ENCODE measurements at regions not wholly inside any gene's neighbourhood (a gene's known extent, or its start where the extent isn't known, plus 50 kb on each side); places are given as distances from the start of the nearest gene placed in this dataset.
"Not testable (repeated sequence)": the region's sequence is repeated elsewhere in the genome, so short reads cannot be mapped to it uniquely, and the experiment has no call there.

GRCh38 chr2:8440029-8440778 lies 241.7 kb upstream of the ID2 start:
- Mint-ChIP-seq H3K36me3 (no peaks in the 10 kb centered on the region), H3K27ac (no peak overlapping the region), H3K4me1 (ENCODE audit: unreplicated experiment) (peaks cover 5% of the 10 kb centered on the region), H3K4me3 (no peak overlapping the region), H3K9me3 (no peaks in the 10 kb centered on the region), H3K27me3 (no peaks in the 10 kb centered on the region)
- no peak for TF ChIP-seq CTCF (conservative IDR thresholded peaks at IDR 0.05)
- peak; percentile 48 for DNase-seq (ENCODE audit: extremely low spot score, unreplicated experiment)

GRCh38 chr2:8441371-8441770 lies 240.5 kb upstream of the ID2 start:
- TF ChIP-seq CTCF (conservative IDR thresholded peaks at IDR 0.05) = no peak
- H3K4me3 Mint-ChIP-seq = no peak overlapping the region
- H3K4me1 Mint-ChIP-seq (ENCODE audit: unreplicated experiment) = peaks cover 11% of the 10 kb centered on the region
- no peaks in the 10 kb centered on the region for H3K27me3 Mint-ChIP-seq
- no peak overlapping the region for H3K27ac Mint-ChIP-seq
- no peaks in the 10 kb centered on the region for H3K36me3 Mint-ChIP-seq
- DNase-seq (ENCODE audit: extremely low spot score, unreplicated experiment) = no peak
- H3K9me3 Mint-ChIP-seq = no peaks in the 10 kb centered on the region

GRCh38 chr2:8441986-8442385 lies 239.9 kb upstream of the ID2 start:
- Mint-ChIP-seq H3K27me3 (no peaks in the 10 kb centered on the region), H3K9me3 (no peaks in the 10 kb centered on the region), H3K4me3 (no peak overlapping the region), H3K4me1 (ENCODE audit: unreplicated experiment) (peaks cover 12% of the 10 kb centered on the region), H3K36me3 (no peaks in the 10 kb centered on the region), H3K27ac (no peak overlapping the region)
- TF ChIP-seq CTCF (conservative IDR thresholded peaks at IDR 0.05) = no peak
- no peak for DNase-seq (ENCODE audit: extremely low spot score, unreplicated experiment)

GRCh38 chr2:8442833-8443486 lies 238.9 kb upstream of the ID2 start:
- H3K4me3 Mint-ChIP-seq = no peak overlapping the region
- no peak overlapping the region for H3K27ac Mint-ChIP-seq
- no peaks in the 10 kb centered on the region for H3K27me3 Mint-ChIP-seq
- H3K36me3 Mint-ChIP-seq = no peaks in the 10 kb centered on the region
- H3K4me1 Mint-ChIP-seq (ENCODE audit: unreplicated experiment) = peaks cover 12% of the 10 kb centered on the region
- no peak for DNase-seq (ENCODE audit: extremely low spot score, unreplicated experiment)
- no peak for TF ChIP-seq CTCF (conservative IDR thresholded peaks at IDR 0.05)
- H3K9me3 Mint-ChIP-seq = no peaks in the 10 kb centered on the region

- TF ChIP-seq CTCF (conservative IDR thresholded peaks at IDR 0.05) = no peak
- H3K27me3 Mint-ChIP-seq = no peaks in the 10 kb centered on the region
- no peak overlapping the region for H3K27ac Mint-ChIP-seq
- peaks cover 5% of the 10 kb centered on the region for H3K9me3 Mint-ChIP-seq
- no peaks in the 10 kb centered on the region for H3K36me3 Mint-ChIP-seq
- H3K4me1 Mint-ChIP-seq (ENCODE audit: unreplicated experiment) = peaks cover 29% of the 10 kb centered on the region
- H3K4me3 Mint-ChIP-seq = no peak overlapping the region
- DNase-seq (ENCODE audit: extremely low spot score, unreplicated experiment) = no peak
Observed at GRCh38 chr2:8445580-8445979, 236.3 kb upstream of the ID2 start.

- not testable (repeated sequence) for H3K9me3 Mint-ChIP-seq, H3K4me3 Mint-ChIP-seq, H3K27ac Mint-ChIP-seq, H3K36me3 Mint-ChIP-seq, H3K27me3 Mint-ChIP-seq
- H3K4me1 Mint-ChIP-seq (ENCODE audit: unreplicated experiment) = peaks cover 29% of the 10 kb centered on the region
- DNase-seq (ENCODE audit: extremely low spot score, unreplicated experiment) = peak; percentile 8
Observed at GRCh38 chr2:8446751-8447150, 235.1 kb upstream of the ID2 start.

Data from type B pancreatic cell (in vitro differentiated cells).